Left ventricle myocardium inferior (tissue), 1 donor: ENCODE measurements at regions not wholly inside any gene's neighbourhood (a gene's known extent, or its start where the extent isn't known, plus 50 kb on each side); places are given as distances from the start of the nearest gene placed in this dataset.

Source experiments
- DNase-seq: peaks from one replicate; pipeline ENCODE4 v3.0.0-alpha.2; 2020
- H3K27ac ChIP-seq: fragments of 200-600 bp; replicated peaks from 2 replicates; pipeline ENCODE4 v1.8.0; 2021
- H3K27me3 ChIP-seq: fragments of 200-600 bp; 2 replicates; pipeline ENCODE4 v1.8.0; 2021; ENCODE audit warnings: low read depth
- H3K36me3 ChIP-seq: fragments of 200-600 bp; 2 replicates; pipeline ENCODE4 v1.8.0; 2021
- H3K4me1 ChIP-seq: fragments of 200-600 bp; 2 replicates; pipeline ENCODE4 v1.8.0; 2021
- H3K4me3 ChIP-seq: fragments of 200-600 bp; 2 replicates; pipeline ENCODE4 v1.8.0; 2021; ENCODE audit warnings: mild to moderate bottlenecking, moderate library complexity
- H3K9me3 ChIP-seq: fragments of 200-600 bp; replicated peaks from 2 replicates; pipeline ENCODE4 v1.8.0; 2021
- intact Hi-C: fragments of 100-400 bp; cut with micrococcal nuclease; formaldehyde crosslinking; loops from one replicate; pipeline ENCODE4 v1.11.0; 2022
- TF ChIP-seq, protein P1 (sequence below): fragments of 200-600 bp; IDR thresholded peaks from 2 replicates; pipeline ENCODE4 v1.8.0; 2021; ENCODE audit warnings: antibody characterized with exemption, mild to moderate bottlenecking, borderline replicate concordance
- donor health status: DM: no; HTN: yes; CAD: no; lungs with severe emphysema.

GRCh38 chr5:141783005-141783946 is 94.9 kb downstream of the PCDH1 start:
- peaks cover 10% of the 10 kb centered on the region for H3K27me3 ChIP-seq
- H3K4me3 ChIP-seq = no peak overlapping the region
- no peak for DNase-seq
- TF ChIP-seq, protein P1, sequence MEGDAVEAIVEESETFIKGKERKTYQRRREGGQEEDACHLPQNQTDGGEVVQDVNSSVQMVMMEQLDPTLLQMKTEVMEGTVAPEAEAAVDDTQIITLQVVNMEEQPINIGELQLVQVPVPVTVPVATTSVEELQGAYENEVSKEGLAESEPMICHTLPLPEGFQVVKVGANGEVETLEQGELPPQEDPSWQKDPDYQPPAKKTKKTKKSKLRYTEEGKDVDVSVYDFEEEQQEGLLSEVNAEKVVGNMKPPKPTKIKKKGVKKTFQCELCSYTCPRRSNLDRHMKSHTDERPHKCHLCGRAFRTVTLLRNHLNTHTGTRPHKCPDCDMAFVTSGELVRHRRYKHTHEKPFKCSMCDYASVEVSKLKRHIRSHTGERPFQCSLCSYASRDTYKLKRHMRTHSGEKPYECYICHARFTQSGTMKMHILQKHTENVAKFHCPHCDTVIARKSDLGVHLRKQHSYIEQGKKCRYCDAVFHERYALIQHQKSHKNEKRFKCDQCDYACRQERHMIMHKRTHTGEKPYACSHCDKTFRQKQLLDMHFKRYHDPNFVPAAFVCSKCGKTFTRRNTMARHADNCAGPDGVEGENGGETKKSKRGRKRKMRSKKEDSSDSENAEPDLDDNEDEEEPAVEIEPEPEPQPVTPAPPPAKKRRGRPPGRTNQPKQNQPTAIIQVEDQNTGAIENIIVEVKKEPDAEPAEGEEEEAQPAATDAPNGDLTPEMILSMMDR = no peak
- peaks cover 35% of the 10 kb centered on the region for H3K4me1 ChIP-seq
- no peaks in the 10 kb centered on the region for H3K36me3 ChIP-seq
- H3K27ac ChIP-seq = no peak overlapping the region
- H3K9me3 ChIP-seq = no peaks in the 10 kb centered on the region
- intact Hi-C loops = no loop called here

GRCh38 chr5:141781910-141782309 is 96.3 kb downstream of the PCDH1 start:
- intact Hi-C loops = no loop called here
- Histone ChIP-seq H3K27me3 (peaks cover 4% of the 10 kb centered on the region), H3K9me3 (no peaks in the 10 kb centered on the region), H3K4me3 (no peak overlapping the region), H3K4me1 (peaks cover 27% of the 10 kb centered on the region), H3K27ac (no peak overlapping the region), H3K36me3 (no peaks in the 10 kb centered on the region)
- no peak for DNase-seq
- TF ChIP-seq, protein P1 = no peak

GRCh38 chr5:141780952-141781781 is 97.0 kb downstream of the PCDH1 start:
- TF ChIP-seq, protein P1 = no peak
- Histone ChIP-seq H3K36me3 (no peaks in the 10 kb centered on the region), H3K9me3 (no peaks in the 10 kb centered on the region), H3K4me1 (peaks cover 27% of the 10 kb centered on the region), H3K27ac (no peak overlapping the region), H3K4me3 (no peak overlapping the region), H3K27me3 (no peaks in the 10 kb centered on the region)
- no peak for DNase-seq
- intact Hi-C loops = no loop called here

- TF ChIP-seq, protein P1 = no peak
- DNase-seq = no peak
- Histone ChIP-seq H3K9me3 (no peaks in the 10 kb centered on the region), H3K27me3 (no peaks in the 10 kb centered on the region), H3K4me3 (no peak overlapping the region), H3K36me3 (no peaks in the 10 kb centered on the region), H3K27ac (peak overlapping the region; percentile 33), H3K4me1 (peaks cover 27% of the 10 kb centered on the region)
- intact Hi-C loops = no loop called here
Observed at GRCh38 chr5:141780240-141780951, 97.8 kb downstream of the PCDH1 start.

GRCh38 chr5:141779503-141779973 is 97.5 kb upstream of the ARAP3 start:
- peak; percentile 51 for DNase-seq
- Histone ChIP-seq H3K4me1 (peaks cover 27% of the 10 kb centered on the region), H3K9me3 (no peaks in the 10 kb centered on the region), H3K27ac (peak overlapping the region; percentile 33), H3K4me3 (no peak overlapping the region), H3K27me3 (no peaks in the 10 kb centered on the region), H3K36me3 (no peaks in the 10 kb centered on the region)
- TF ChIP-seq, protein P1 = no peak
- intact Hi-C loops = no loop called here
